Adrenal gland (tissue), 5 donors: ENCODE measurements at regions not wholly inside any gene's neighbourhood (a gene's known extent, or its start where the extent isn't known, plus 50 kb on each side); places are given as distances from the start of the nearest gene placed in this dataset.

Source experiments
- CTCF ChIP-seq, 6 experiments: fragments of 450-650 bp in 4 of 6; fragments of 200-600 bp in 2 of 6; sonication (generic) in 1 of 6; IDR thresholded peaks; 1 replicate in 5 of 6; 2 replicates in 1 of 6; pipeline versions ENCODE4 v1.5.1 to v1.8.0; 2016 to 2021; ENCODE audit warnings: antibody characterized with exemption in 6 of 6, mild to moderate bottlenecking in 2 of 6, moderate library complexity in 1 of 6
- POLR2A ChIP-seq, 2 donors: fragments of 450-650 bp; IDR thresholded peaks; one replicate each; pipeline ENCODE4 v1.6.1; 2017; ENCODE audit warnings: antibody characterized with exemption in 2 of 2, mild to moderate bottlenecking in 2 of 2, moderate library complexity in 1 of 2
- donor health status: DM: no; HTN: no; CAD: no.

- TF ChIP-seq CTCF (IDR thresholded peaks at IDR 0.05) (no peak), POLR2A (IDR thresholded peaks at IDR 0.05) (no peak)
Observed at GRCh38 chr18:49685231-49685942, 123.5 kb downstream of the LIPG start.
